CD14-positive monocyte (primary cell): ENCODE measurements at regions not wholly inside any gene's neighbourhood (a gene's known extent, or its start where the extent isn't known, plus 50 kb on each side); places are given as distances from the start of the nearest gene placed in this dataset.

Source experiments
- DNase-seq, 3 donors: peaks; one replicate each; pipeline ENCODE4 v3.0.0-alpha.2; 2011 to 2022
- H2AFZ ChIP-seq: 2 replicates; pipeline ENCODE4 v1.6.0; 2012; ENCODE audit warnings: mild to moderate bottlenecking, low read depth, low read length, inconsistent platforms; ENCODE audit not compliant: insufficient read depth, poor library complexity, severe bottlenecking
- H3K27ac ChIP-seq, 2 donors: 1 replicate in 1 of 2; 2 replicates in 1 of 2; pipeline ENCODE4 v1.5.1; 2012 to 2013; ENCODE audit warnings: low read length in 2 of 2, control low read depth in 1 of 2, inconsistent platforms in 1 of 2, low read depth in 1 of 2, mild to moderate bottlenecking in 1 of 2
- H3K27me3 ChIP-seq, 2 donors: one replicate each; pipeline versions ENCODE4 v1.6.0 to v1.6.1; 2011 to 2013; ENCODE audit warnings: low read length in 2 of 2; ENCODE audit not compliant: control insufficient read depth in 2 of 2, insufficient read depth in 2 of 2
- H3K36me3 ChIP-seq, 2 donors: replicated peaks in 1 of 2; 1 replicate in 1 of 2; 2 replicates in 1 of 2; pipeline versions ENCODE4 v1.5.1 to v1.6.1; 2012 to 2013; ENCODE audit warnings: low read length in 2 of 2, control low read depth in 1 of 2, inconsistent platforms in 1 of 2, mild to moderate bottlenecking in 1 of 2; ENCODE audit not compliant: insufficient read depth in 2 of 2, control insufficient read depth in 1 of 2
- H3K4me1 ChIP-seq, 2 donors: 1 replicate in 1 of 2; 2 replicates in 1 of 2; pipeline versions ENCODE4 v1.5.1 to v1.6.1; 2012 to 2013; ENCODE audit warnings: low read length in 2 of 2, control low read depth in 1 of 2, inconsistent platforms in 1 of 2, mild to moderate bottlenecking in 1 of 2, moderate library complexity in 1 of 2; ENCODE audit not compliant: insufficient read depth in 2 of 2, control insufficient read depth in 1 of 2
- H3K4me2 ChIP-seq: replicated peaks from 2 replicates; pipeline ENCODE3; 2012; ENCODE audit warnings: low read length, moderate library complexity, mild to moderate bottlenecking; ENCODE audit not compliant: poor library complexity, severe bottlenecking; ENCODE audit errors: extremely low read depth
- H3K4me3 ChIP-seq, 3 experiments: fragments of 200-600 bp in 1 of 3; sonication (generic) in 1 of 3; replicated peaks in 1 of 3; 1 replicate in 2 of 3; 2 replicates in 1 of 3; pipeline ENCODE4 v1.5.1; 2011 to 2013; ENCODE audit warnings: low read length in 3 of 3, mild to moderate bottlenecking in 3 of 3, control low read depth in 2 of 3, low read depth in 2 of 3, inconsistent platforms in 1 of 3, moderate library complexity in 1 of 3
- H3K79me2 ChIP-seq: 2 replicates; pipeline ENCODE4 v1.6.0; 2012; ENCODE audit warnings: mild to moderate bottlenecking, control low read depth, inconsistent platforms, low read length, moderate library complexity; ENCODE audit not compliant: insufficient read depth
- H3K9ac ChIP-seq: 2 replicates; pipeline ENCODE4 v1.6.0; 2017; ENCODE audit warnings: low read length, mild to moderate bottlenecking; ENCODE audit not compliant: insufficient read depth, poor library complexity, severe bottlenecking
- H3K9me3 ChIP-seq, 2 donors: replicated peaks in 1 of 2; 1 replicate in 1 of 2; 2 replicates in 1 of 2; pipeline versions ENCODE4 v1.5.1 to v1.6.1; 2012 to 2013; ENCODE audit warnings: low read length in 2 of 2, control low read depth in 1 of 2; ENCODE audit not compliant: control insufficient read depth in 1 of 2, insufficient read depth in 1 of 2
- H4K20me1 ChIP-seq: 2 replicates; pipeline ENCODE4 v1.6.0; 2012; ENCODE audit warnings: mild to moderate bottlenecking, low read length, control low read depth, moderate library complexity; ENCODE audit not compliant: insufficient read depth
- H3K27ac Mint-ChIP-seq, 7 donors: one replicate each; pipeline ENCODE4 v1.8.0; 2020; ENCODE audit warnings: mild to moderate bottlenecking in 7 of 7, mixed read lengths in 7 of 7, moderate library complexity in 6 of 7, inconsistent platforms in 2 of 7
- H3K27me3 Mint-ChIP-seq, 3 donors: one replicate each; pipeline ENCODE4 v1.8.0; 2021 to 2022; ENCODE audit warnings: low read depth in 3 of 3, mild to moderate bottlenecking in 3 of 3, mixed read lengths in 3 of 3, moderate library complexity in 3 of 3, inconsistent platforms in 1 of 3
- H3K36me3 Mint-ChIP-seq, 2 donors: one replicate each; pipeline ENCODE4 v1.8.0; 2020; ENCODE audit warnings: mixed read lengths in 2 of 2, inconsistent platforms in 1 of 2, mild to moderate bottlenecking in 1 of 2
- H3K4me1 Mint-ChIP-seq: one replicate; pipeline ENCODE4 v1.8.0; 2020; ENCODE audit warnings: mild to moderate bottlenecking, mixed read lengths
- H3K4me3 Mint-ChIP-seq, 2 donors: one replicate each; pipeline ENCODE4 v1.8.0; 2020; ENCODE audit warnings: mild to moderate bottlenecking in 2 of 2, mixed read lengths in 2 of 2, moderate library complexity in 1 of 2
- H3K9me3 Mint-ChIP-seq, 7 donors: one replicate each; pipeline ENCODE4 v1.8.0; 2020 to 2022; ENCODE audit warnings: mixed read lengths in 7 of 7, mild to moderate bottlenecking in 6 of 7, moderate library complexity in 6 of 7, inconsistent platforms in 2 of 7
- CTCF ChIP-seq: fragments of 200-600 bp; IDR thresholded peaks from one replicate; pipeline ENCODE4 v1.8.0; 2022; ENCODE audit warnings: antibody characterized with exemption, mild to moderate bottlenecking
- WGBS: methylation state at CpG from one replicate; pipeline ENCODE4 v1.1.5; 2013; ENCODE audit warnings: missing lambda C conversion rate; ENCODE audit not compliant: insufficient coverage; 5-methylcytosine and 5-hydroxymethylcytosine counted together
- intact Hi-C, 2 donors: fragments of 100-400 bp; cut with micrococcal nuclease; formaldehyde crosslinking; loops; one replicate each; pipeline versions ENCODE4 v1.15.0 to v1.15.1; 2023

GRCh38 chr13:71068041-71068440, 799.0 kb downstream of the DACH1 start:
- Mint-ChIP-seq H3K4me3 (no peak overlapping the region), H3K9me3 (peaks cover 6 to 19% (median 11%) of the 10 kb centered on the region in 7 donors), H3K27ac (no peak overlapping the region), H3K36me3 (no peaks in the 10 kb centered on the region), H3K27me3 (no peaks in the 10 kb centered on the region), H3K4me1 (no peaks in the 10 kb centered on the region)
- intact Hi-C loops = no loop called here
- Histone ChIP-seq H3K27ac (no peak overlapping the region), H3K27me3 (no peaks in the 10 kb centered on the region), H3K4me1 (no peaks in the 10 kb centered on the region), H4K20me1 (no peaks in the 10 kb centered on the region), H3K36me3 (no peaks in the 10 kb centered on the region), H3K9me3 (no peaks in the 10 kb centered on the region), H3K4me3 (no peak overlapping the region), H3K79me2 (no peaks in the 10 kb centered on the region), H3K4me2 (no peak overlapping the region), H3K9ac (no peak overlapping the region), H2AFZ (no peak overlapping the region)
- DNase-seq = no peak
- WGBS = no CpG with 5 or more reads among the region's 3 CpGs
- no peak for TF ChIP-seq CTCF

- DNase-seq = no peak
- H2AFZ ChIP-seq = no peak overlapping the region
- H3K27me3 Mint-ChIP-seq = no peaks in the 10 kb centered on the region
- 88% methylated on average over 2 of the region's 3 CpGs for WGBS
- H4K20me1 ChIP-seq = no peaks in the 10 kb centered on the region
- intact Hi-C loops = no loop called here
- no peak overlapping the region for H3K4me3 ChIP-seq
- H3K79me2 ChIP-seq = no peaks in the 10 kb centered on the region
- peaks cover 6 to 25% (median 14%) of the 10 kb centered on the region in 7 donors for H3K9me3 Mint-ChIP-seq
- H3K4me2 ChIP-seq = no peak overlapping the region
- H3K4me3 Mint-ChIP-seq = no peak overlapping the region
- H3K4me1 Mint-ChIP-seq = no peaks in the 10 kb centered on the region
- H3K27ac ChIP-seq = no peak overlapping the region
- H3K36me3 ChIP-seq = no peaks in the 10 kb centered on the region
- no peak overlapping the region for H3K9ac ChIP-seq
- H3K36me3 Mint-ChIP-seq = no peaks in the 10 kb centered on the region
- peaks cover 3% of the 10 kb centered on the region in 2 donors for H3K9me3 ChIP-seq
- no peaks in the 10 kb centered on the region for H3K4me1 ChIP-seq
- peak overlapping the region in 1 of 7 donors; percentile 31 for H3K27ac Mint-ChIP-seq
- TF ChIP-seq CTCF = no peak
- no peaks in the 10 kb centered on the region for H3K27me3 ChIP-seq
These were observed 799.7 kb downstream of the DACH1 start for GRCh38 chr13:71067165-71067815.
